Natural killer cell (primary cell): ENCODE measurements at regions not wholly inside any gene's neighbourhood (a gene's known extent, or its start where the extent isn't known, plus 50 kb on each side); places are given as distances from the start of the nearest gene placed in this dataset.

ENCODE experiments used
- ATAC-seq, 3 donors: fragments of 150-1000 bp in 2 of 3; fragments of 200-7000 bp in 1 of 3; cut with Tn5 transposase; 1 replicate in 1 of 3; 2 replicates in 2 of 3; pipeline ENCODE4 v1.10.0; 2021; ENCODE audit warnings: mild to moderate bottlenecking in 2 of 3, moderate library complexity in 2 of 3
- DNase-seq, 2 donors: peaks; one replicate each; pipeline versions ENCODE4 v3.0.0 to v3.0.0-alpha.2; 2013 to 2021; ENCODE audit warnings: mixed read lengths in 1 of 2
- H3K27ac ChIP-seq: one replicate; pipeline ENCODE4 v1.5.1; 2013; ENCODE audit warnings: mild to moderate bottlenecking, low read length
- H3K27me3 ChIP-seq: one replicate; pipeline ENCODE4 v1.6.1; 2013; ENCODE audit warnings: low read length; ENCODE audit not compliant: control insufficient read depth, insufficient read depth
- H3K36me3 ChIP-seq: one replicate; pipeline ENCODE4 v1.6.1; 2013; ENCODE audit warnings: low read length; ENCODE audit not compliant: control insufficient read depth, insufficient read depth
- H3K4me1 ChIP-seq: one replicate; pipeline ENCODE4 v1.6.1; 2013; ENCODE audit warnings: low read length; ENCODE audit not compliant: control insufficient read depth, insufficient read depth
- H3K4me3 ChIP-seq: one replicate; pipeline ENCODE4 v1.5.1; 2013; ENCODE audit warnings: low read length
- H3K9me3 ChIP-seq: one replicate; pipeline ENCODE4 v1.6.1; 2013; ENCODE audit warnings: low read length; ENCODE audit not compliant: control insufficient read depth, insufficient read depth
- H3K27ac Mint-ChIP-seq, 2 donors: one replicate each; pipeline ENCODE4 v1.8.0; 2022; ENCODE audit warnings: mild to moderate bottlenecking in 2 of 2, mixed read lengths in 2 of 2, moderate library complexity in 1 of 2
- H3K27me3 Mint-ChIP-seq, 2 donors: one replicate each; pipeline ENCODE4 v1.8.0; 2022; ENCODE audit warnings: low read depth in 2 of 2, mixed read lengths in 2 of 2
- H3K36me3 Mint-ChIP-seq: one replicate; pipeline ENCODE4 v1.8.0; 2022; ENCODE audit warnings: mixed read lengths
- H3K4me1 Mint-ChIP-seq, 2 donors: one replicate each; pipeline ENCODE4 v1.8.0; 2022; ENCODE audit warnings: mixed read lengths in 2 of 2
- H3K4me3 Mint-ChIP-seq: one replicate; pipeline ENCODE4 v1.8.0; 2022; ENCODE audit warnings: mild to moderate bottlenecking, moderate library complexity, mixed read lengths
- H3K9me3 Mint-ChIP-seq, 2 donors: one replicate each; pipeline ENCODE4 v1.8.0; 2022; ENCODE audit warnings: mixed read lengths in 2 of 2
- CTCF ChIP-seq: fragments of 200-600 bp; IDR thresholded peaks from one replicate; pipeline ENCODE4 v1.8.0; 2022; ENCODE audit warnings: antibody characterized with exemption
- WGBS: methylation state at CpG from one replicate; pipeline ENCODE4 v1.1.7; 2013; ENCODE audit warnings: missing lambda C conversion rate; ENCODE audit not compliant: insufficient coverage; 5-methylcytosine and 5-hydroxymethylcytosine counted together
- intact Hi-C: fragments of 100-400 bp; cut with micrococcal nuclease; formaldehyde crosslinking; loops from one replicate; pipeline ENCODE4 v1.14.2; 2022

- DNase-seq (no peak), ATAC-seq (no peak)
- intact Hi-C loops, result no loop called here
- Mint-ChIP-seq H3K4me1 (no peaks in the 10 kb centered on the region), H3K9me3 (peaks cover 0 to 2% of the 10 kb centered on the region in 2 donors), H3K36me3 (no peaks in the 10 kb centered on the region), H3K27me3 (peaks cover 2 to 7% of the 10 kb centered on the region in 2 donors), H3K4me3 (no peak overlapping the region), H3K27ac (no peak overlapping the region)
- no peaks in the 10 kb centered on the region for H3K4me1 ChIP-seq
- TF ChIP-seq CTCF, result no peak
- H3K27me3 ChIP-seq, result no peaks in the 10 kb centered on the region
- H3K27ac ChIP-seq, result no peak overlapping the region
- no peaks in the 10 kb centered on the region for H3K36me3 ChIP-seq
- 91% methylated on average over 5 of the region's 5 CpGs for WGBS
- H3K4me3 ChIP-seq, result no peak overlapping the region
- no peaks in the 10 kb centered on the region for H3K9me3 ChIP-seq
Observed at GRCh38 chr9:2925016-2925415, 81.1 kb upstream of the PUM3 start.

- H3K4me3 Mint-ChIP-seq, result no peak overlapping the region
- H3K27me3 Mint-ChIP-seq, result peaks cover 0 to 7% of the 10 kb centered on the region in 2 donors
- Histone ChIP-seq H3K4me3 (no peak overlapping the region), H3K9me3 (no peaks in the 10 kb centered on the region), H3K36me3 (no peaks in the 10 kb centered on the region), H3K27ac (no peak overlapping the region), H3K27me3 (no peaks in the 10 kb centered on the region), H3K4me1 (no peaks in the 10 kb centered on the region)
- H3K4me1 Mint-ChIP-seq, result no peaks in the 10 kb centered on the region
- H3K27ac Mint-ChIP-seq, result no peak overlapping the region
- no peak for DNase-seq
- 90% methylated on average over 3 of the region's 3 CpGs for WGBS
- TF ChIP-seq CTCF, result no peak
- no peak for ATAC-seq
- intact Hi-C loops, result no loop called here
- H3K36me3 Mint-ChIP-seq, result no peaks in the 10 kb centered on the region
- peaks cover 0 to 2% of the 10 kb centered on the region in 2 donors for H3K9me3 Mint-ChIP-seq
Observed at GRCh38 chr9:2924380-2924768, 80.5 kb upstream of the PUM3 start.

GRCh38 chr9:2923766-2924379 is 80.0 kb upstream of the PUM3 start:
- H3K27me3 ChIP-seq, result no peaks in the 10 kb centered on the region
- no peak for TF ChIP-seq CTCF
- Mint-ChIP-seq H3K4me3 (no peak overlapping the region), H3K9me3 (peaks cover 0 to 2% of the 10 kb centered on the region in 2 donors), H3K4me1 (no peaks in the 10 kb centered on the region), H3K27me3 (peaks cover 0 to 3% of the 10 kb centered on the region in 2 donors), H3K27ac (no peak overlapping the region), H3K36me3 (no peaks in the 10 kb centered on the region)
- DNase-seq (no peak), ATAC-seq (no peak)
- 90% methylated on average over 4 of the region's 6 CpGs for WGBS
- no peak overlapping the region for H3K4me3 ChIP-seq
- H3K36me3 ChIP-seq, result no peaks in the 10 kb centered on the region
- H3K4me1 ChIP-seq, result no peaks in the 10 kb centered on the region
- H3K9me3 ChIP-seq, result no peaks in the 10 kb centered on the region
- intact Hi-C loops, result no loop called here
- no peak overlapping the region for H3K27ac ChIP-seq

DNA sequence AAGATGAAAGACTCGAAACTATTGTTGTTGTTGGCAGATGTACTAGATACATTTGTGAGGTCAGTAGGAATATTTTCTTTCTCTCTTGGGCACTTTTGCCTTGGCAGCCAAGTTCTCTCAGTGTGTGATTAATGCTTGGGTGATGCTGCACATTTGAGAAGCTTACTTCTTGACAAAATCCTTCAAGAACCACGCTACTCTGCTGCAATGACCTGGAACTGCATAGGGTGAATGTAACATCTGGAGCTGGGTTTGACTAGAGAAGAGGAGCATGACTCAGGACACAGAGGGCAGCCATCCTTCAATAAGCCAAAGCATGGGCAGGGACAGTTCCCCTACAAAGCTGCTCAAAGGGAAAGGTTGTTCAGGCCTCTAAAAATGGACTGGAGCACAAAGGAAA is 75.5 kb upstream of the PUM3 start:
- ATAC-seq (no peak), DNase-seq (no peak)
- Histone ChIP-seq H3K27me3 (no peaks in the 10 kb centered on the region), H3K4me1 (no peaks in the 10 kb centered on the region), H3K36me3 (no peaks in the 10 kb centered on the region), H3K9me3 (no peaks in the 10 kb centered on the region), H3K27ac (no peak overlapping the region), H3K4me3 (no peak overlapping the region)
- no peak overlapping the region for H3K27ac Mint-ChIP-seq
- peaks cover 3 to 6% of the 10 kb centered on the region in 2 donors for H3K27me3 Mint-ChIP-seq
- H3K4me3 Mint-ChIP-seq, result no peak overlapping the region
- H3K4me1 Mint-ChIP-seq, result no peaks in the 10 kb centered on the region
- TF ChIP-seq CTCF, result no peak
- 85% methylated on average over 2 of the region's 2 CpGs for WGBS
- H3K36me3 Mint-ChIP-seq, result no peaks in the 10 kb centered on the region
- H3K9me3 Mint-ChIP-seq, result no peaks in the 10 kb centered on the region
- intact Hi-C loops, result no loop called here
